Limb (tissue), 2 donors: ENCODE measurements at regions not wholly inside any gene's neighbourhood (a gene's known extent, or its start where the extent isn't known, plus 50 kb on each side); places are given as distances from the start of the nearest gene placed in this dataset.

ENCODE experiments used
- DNase-seq, 2 donors: peaks; one replicate each; pipeline ENCODE4 v3.0.0-alpha.2; 2016; ENCODE audit errors: extremely low spot score in 2 of 2

GRCh38 chr4:185893500-185893899, 81.5 kb upstream of the SORBS2 start:
- no peak for DNase-seq

- no peak for DNase-seq
These were observed 82.5 kb upstream of the SORBS2 start for GRCh38 chr4:185894481-185894880.

GRCh38 chr4:185895351-185895750, 83.4 kb upstream of the SORBS2 start:
- no peak for DNase-seq

GRCh38 chr4:185895866-185896265, 83.9 kb upstream of the SORBS2 start:
- DNase-seq: no peak

GRCh38 chr4:185896817-185897488, 85.0 kb upstream of the SORBS2 start:
- DNase-seq: no peak

- no peak for DNase-seq
These were observed 86.4 kb upstream of the SORBS2 start for GRCh38 chr4:185898413-185898812.

GRCh38 chr4:185899833-185900232, 87.8 kb upstream of the SORBS2 start:
- no peak for DNase-seq

- no peak for DNase-seq
These were observed 90.7 kb upstream of the SORBS2 start for GRCh38 chr4:185902654-185903053.

GRCh38 chr4:185903205-185903604, 91.2 kb upstream of the SORBS2 start:
- no peak for DNase-seq

- DNase-seq: no peak
These were observed 92.4 kb upstream of the SORBS2 start for GRCh38 chr4:185904381-185904780.

GRCh38 chr4:185909972-185910371, 98.0 kb upstream of the SORBS2 start:
- no peak for DNase-seq

GRCh38 chr4:185911556-185912064, 99.6 kb upstream of the SORBS2 start:
- no peak for DNase-seq

GRCh38 chr4:185912779-185913178, 100.8 kb upstream of the SORBS2 start:
- DNase-seq: no peak

GRCh38 chr4:185914583-185915199, 102.7 kb upstream of the SORBS2 start:
- DNase-seq: no peak

- DNase-seq: no peak
These were observed 103.3 kb upstream of the SORBS2 start for GRCh38 chr4:185915271-185915670.

GRCh38 chr4:185915817-185916216, 103.8 kb upstream of the SORBS2 start:
- no peak for DNase-seq

- DNase-seq: no peak
These were observed 104.2 kb upstream of the SORBS2 start for GRCh38 chr4:185916231-185916630.

GRCh38 chr4:185916683-185917082, 104.7 kb upstream of the SORBS2 start:
- no peak for DNase-seq

- no peak for DNase-seq
These were observed 107.1 kb upstream of the SORBS2 start for GRCh38 chr4:185919107-185919506.

- no peak for DNase-seq
These were observed 108.2 kb upstream of the SORBS2 start for GRCh38 chr4:185920171-185920570.

GRCh38 chr4:185920691-185921260, 108.8 kb upstream of the SORBS2 start:
- no peak for DNase-seq

- DNase-seq: no peak
These were observed 109.9 kb upstream of the SORBS2 start for GRCh38 chr4:185921583-185922555.
